ENCODE measurements at regions not wholly inside any gene's neighbourhood (a gene's known extent, or its start where the extent isn't known, plus 50 kb on each side); places are given as distances from the start of the nearest gene placed in this dataset.

- no peak for TF ChIP-seq POLR2AphosphoS5 (IDR thresholded peaks at IDR 0.05; ENCODE audit: low read depth, low read length)
- no peak for TF ChIP-seq SIN3A (IDR thresholded peaks at IDR 0.05; ENCODE audit: borderline replicate concordance, insufficient read depth, low read length)
- TF ChIP-seq, protein P1, sequence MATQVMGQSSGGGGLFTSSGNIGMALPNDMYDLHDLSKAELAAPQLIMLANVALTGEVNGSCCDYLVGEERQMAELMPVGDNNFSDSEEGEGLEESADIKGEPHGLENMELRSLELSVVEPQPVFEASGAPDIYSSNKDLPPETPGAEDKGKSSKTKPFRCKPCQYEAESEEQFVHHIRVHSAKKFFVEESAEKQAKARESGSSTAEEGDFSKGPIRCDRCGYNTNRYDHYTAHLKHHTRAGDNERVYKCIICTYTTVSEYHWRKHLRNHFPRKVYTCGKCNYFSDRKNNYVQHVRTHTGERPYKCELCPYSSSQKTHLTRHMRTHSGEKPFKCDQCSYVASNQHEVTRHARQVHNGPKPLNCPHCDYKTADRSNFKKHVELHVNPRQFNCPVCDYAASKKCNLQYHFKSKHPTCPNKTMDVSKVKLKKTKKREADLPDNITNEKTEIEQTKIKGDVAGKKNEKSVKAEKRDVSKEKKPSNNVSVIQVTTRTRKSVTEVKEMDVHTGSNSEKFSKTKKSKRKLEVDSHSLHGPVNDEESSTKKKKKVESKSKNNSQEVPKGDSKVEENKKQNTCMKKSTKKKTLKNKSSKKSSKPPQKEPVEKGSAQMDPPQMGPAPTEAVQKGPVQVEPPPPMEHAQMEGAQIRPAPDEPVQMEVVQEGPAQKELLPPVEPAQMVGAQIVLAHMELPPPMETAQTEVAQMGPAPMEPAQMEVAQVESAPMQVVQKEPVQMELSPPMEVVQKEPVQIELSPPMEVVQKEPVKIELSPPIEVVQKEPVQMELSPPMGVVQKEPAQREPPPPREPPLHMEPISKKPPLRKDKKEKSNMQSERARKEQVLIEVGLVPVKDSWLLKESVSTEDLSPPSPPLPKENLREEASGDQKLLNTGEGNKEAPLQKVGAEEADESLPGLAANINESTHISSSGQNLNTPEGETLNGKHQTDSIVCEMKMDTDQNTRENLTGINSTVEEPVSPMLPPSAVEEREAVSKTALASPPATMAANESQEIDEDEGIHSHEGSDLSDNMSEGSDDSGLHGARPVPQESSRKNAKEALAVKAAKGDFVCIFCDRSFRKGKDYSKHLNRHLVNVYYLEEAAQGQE (IDR thresholded peaks at IDR 0.05; ENCODE audit: insufficient read depth in 1 of 2, low read depth in 2 of 2, low read length in 2 of 2) = no peak
- no peak for TF ChIP-seq FOXP2 (optimal IDR thresholded peaks at IDR 0.05; ENCODE audit: borderline replicate concordance, extremely low read depth, extremely low read length, insufficient read depth)
- TF ChIP-seq TAF1 (IDR thresholded peaks at IDR 0.05; ENCODE audit: borderline replicate concordance, insufficient read depth, low read length) = no peak
These were observed 477.0 kb downstream of the C6orf118 start for GRCh38 chr6:164832410-164832809.
